GM12878 (cell line): ENCODE measurements at regions not wholly inside any gene's neighbourhood (a gene's known extent, or its start where the extent isn't known, plus 50 kb on each side); places are given as distances from the start of the nearest gene placed in this dataset.

Experiments used
- MYC ChIP-seq: IDR thresholded peaks from 2 replicates; pipeline ENCODE4 v1.6.1; 2011; ENCODE audit warnings: mild to moderate bottlenecking, low read length, moderate library complexity, inconsistent platforms; ENCODE audit not compliant: insufficient read depth, insufficient replicate concordance, insufficient read length, severe bottlenecking
- POLR2AphosphoS5 ChIP-seq: IDR thresholded peaks from 2 replicates; pipeline ENCODE4 v1.6.1; 2011; ENCODE audit warnings: mild to moderate bottlenecking, low read length, inconsistent platforms
- SP1 ChIP-seq: IDR thresholded peaks from one replicate; pipeline ENCODE4 v1.6.1; 2011; ENCODE audit warnings: low read depth, low read length
- SPI1 ChIP-seq: IDR thresholded peaks from 2 replicates; pipeline ENCODE4 v1.6.1; 2011; ENCODE audit warnings: low read depth, mild to moderate bottlenecking, low read length, moderate library complexity, borderline replicate concordance; ENCODE audit not compliant: insufficient read depth
- SUZ12 ChIP-seq: fragments of 200-600 bp; sonication (generic); IDR thresholded peaks from one replicate; pipeline ENCODE4 v1.6.1; 2018; ENCODE audit warnings: antibody characterized with exemption, mild to moderate bottlenecking; ENCODE audit not compliant: unreplicated experiment
- TF ChIP-seq, protein P1 (sequence below), 3 experiments: IDR thresholded peaks in 2 of 3; conservative IDR thresholded peaks in 1 of 3; 2 replicates each; pipeline ENCODE4 v1.5.1; 2011; ENCODE audit warnings: low read depth in 3 of 3, low read length in 3 of 3, mild to moderate bottlenecking in 3 of 3, control low read depth in 2 of 3, moderate library complexity in 2 of 3, inconsistent platforms in 1 of 3, mixed read lengths in 1 of 3; ENCODE audit not compliant: control insufficient read depth in 2 of 3, insufficient read depth in 1 of 3; ENCODE audit errors: extremely low read depth in 1 of 3
- TF ChIP-seq, protein P2 (sequence below): IDR thresholded peaks from 2 replicates; pipeline ENCODE4 v1.6.1; 2012; ENCODE audit warnings: mild to moderate bottlenecking, low read depth, low read length
- TF ChIP-seq, protein P3 (sequence below): fragments of 450-650 bp; IDR thresholded peaks from 2 replicates; pipeline ENCODE4 v1.6.1; 2017; ENCODE audit warnings: mild to moderate bottlenecking

DNA sequence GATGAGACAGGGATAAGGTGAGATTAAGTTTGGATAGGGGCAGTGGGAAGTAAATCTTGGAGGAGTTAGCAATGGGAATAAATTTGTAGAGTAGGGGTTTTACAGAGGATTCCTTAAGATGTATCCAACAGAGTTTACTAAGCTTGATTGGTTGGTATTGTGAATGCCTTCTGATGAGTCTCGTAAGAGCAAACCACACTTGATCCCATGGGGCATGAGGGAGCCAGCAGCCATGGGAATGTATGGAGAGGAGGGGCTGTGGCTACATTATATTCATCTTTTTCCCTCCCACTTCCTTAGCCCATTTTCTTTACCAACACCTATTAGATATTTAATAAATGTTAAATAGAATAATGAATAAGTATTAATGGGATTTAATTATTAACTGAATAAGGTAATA, 126.6 kb upstream of the NDST3 start:
- TF ChIP-seq, protein P1, sequence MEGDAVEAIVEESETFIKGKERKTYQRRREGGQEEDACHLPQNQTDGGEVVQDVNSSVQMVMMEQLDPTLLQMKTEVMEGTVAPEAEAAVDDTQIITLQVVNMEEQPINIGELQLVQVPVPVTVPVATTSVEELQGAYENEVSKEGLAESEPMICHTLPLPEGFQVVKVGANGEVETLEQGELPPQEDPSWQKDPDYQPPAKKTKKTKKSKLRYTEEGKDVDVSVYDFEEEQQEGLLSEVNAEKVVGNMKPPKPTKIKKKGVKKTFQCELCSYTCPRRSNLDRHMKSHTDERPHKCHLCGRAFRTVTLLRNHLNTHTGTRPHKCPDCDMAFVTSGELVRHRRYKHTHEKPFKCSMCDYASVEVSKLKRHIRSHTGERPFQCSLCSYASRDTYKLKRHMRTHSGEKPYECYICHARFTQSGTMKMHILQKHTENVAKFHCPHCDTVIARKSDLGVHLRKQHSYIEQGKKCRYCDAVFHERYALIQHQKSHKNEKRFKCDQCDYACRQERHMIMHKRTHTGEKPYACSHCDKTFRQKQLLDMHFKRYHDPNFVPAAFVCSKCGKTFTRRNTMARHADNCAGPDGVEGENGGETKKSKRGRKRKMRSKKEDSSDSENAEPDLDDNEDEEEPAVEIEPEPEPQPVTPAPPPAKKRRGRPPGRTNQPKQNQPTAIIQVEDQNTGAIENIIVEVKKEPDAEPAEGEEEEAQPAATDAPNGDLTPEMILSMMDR (IDR thresholded peaks at IDR 0.05 in 2 of 3, conservative IDR thresholded peaks at IDR 0.05 in 1 of 3; ENCODE audit: control insufficient read depth in 2 of 3, extremely low read depth in 1 of 3, insufficient read depth in 1 of 3, low read depth in 3 of 3, low read length in 3 of 3) = no peak
- no peak for TF ChIP-seq MYC
- no peak for TF ChIP-seq SP1
- TF ChIP-seq SUZ12 = no peak
- TF ChIP-seq, protein P2, sequence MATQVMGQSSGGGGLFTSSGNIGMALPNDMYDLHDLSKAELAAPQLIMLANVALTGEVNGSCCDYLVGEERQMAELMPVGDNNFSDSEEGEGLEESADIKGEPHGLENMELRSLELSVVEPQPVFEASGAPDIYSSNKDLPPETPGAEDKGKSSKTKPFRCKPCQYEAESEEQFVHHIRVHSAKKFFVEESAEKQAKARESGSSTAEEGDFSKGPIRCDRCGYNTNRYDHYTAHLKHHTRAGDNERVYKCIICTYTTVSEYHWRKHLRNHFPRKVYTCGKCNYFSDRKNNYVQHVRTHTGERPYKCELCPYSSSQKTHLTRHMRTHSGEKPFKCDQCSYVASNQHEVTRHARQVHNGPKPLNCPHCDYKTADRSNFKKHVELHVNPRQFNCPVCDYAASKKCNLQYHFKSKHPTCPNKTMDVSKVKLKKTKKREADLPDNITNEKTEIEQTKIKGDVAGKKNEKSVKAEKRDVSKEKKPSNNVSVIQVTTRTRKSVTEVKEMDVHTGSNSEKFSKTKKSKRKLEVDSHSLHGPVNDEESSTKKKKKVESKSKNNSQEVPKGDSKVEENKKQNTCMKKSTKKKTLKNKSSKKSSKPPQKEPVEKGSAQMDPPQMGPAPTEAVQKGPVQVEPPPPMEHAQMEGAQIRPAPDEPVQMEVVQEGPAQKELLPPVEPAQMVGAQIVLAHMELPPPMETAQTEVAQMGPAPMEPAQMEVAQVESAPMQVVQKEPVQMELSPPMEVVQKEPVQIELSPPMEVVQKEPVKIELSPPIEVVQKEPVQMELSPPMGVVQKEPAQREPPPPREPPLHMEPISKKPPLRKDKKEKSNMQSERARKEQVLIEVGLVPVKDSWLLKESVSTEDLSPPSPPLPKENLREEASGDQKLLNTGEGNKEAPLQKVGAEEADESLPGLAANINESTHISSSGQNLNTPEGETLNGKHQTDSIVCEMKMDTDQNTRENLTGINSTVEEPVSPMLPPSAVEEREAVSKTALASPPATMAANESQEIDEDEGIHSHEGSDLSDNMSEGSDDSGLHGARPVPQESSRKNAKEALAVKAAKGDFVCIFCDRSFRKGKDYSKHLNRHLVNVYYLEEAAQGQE = no peak
- TF ChIP-seq POLR2AphosphoS5 = no peak
- TF ChIP-seq SPI1 = no peak
- TF ChIP-seq, protein P3, sequence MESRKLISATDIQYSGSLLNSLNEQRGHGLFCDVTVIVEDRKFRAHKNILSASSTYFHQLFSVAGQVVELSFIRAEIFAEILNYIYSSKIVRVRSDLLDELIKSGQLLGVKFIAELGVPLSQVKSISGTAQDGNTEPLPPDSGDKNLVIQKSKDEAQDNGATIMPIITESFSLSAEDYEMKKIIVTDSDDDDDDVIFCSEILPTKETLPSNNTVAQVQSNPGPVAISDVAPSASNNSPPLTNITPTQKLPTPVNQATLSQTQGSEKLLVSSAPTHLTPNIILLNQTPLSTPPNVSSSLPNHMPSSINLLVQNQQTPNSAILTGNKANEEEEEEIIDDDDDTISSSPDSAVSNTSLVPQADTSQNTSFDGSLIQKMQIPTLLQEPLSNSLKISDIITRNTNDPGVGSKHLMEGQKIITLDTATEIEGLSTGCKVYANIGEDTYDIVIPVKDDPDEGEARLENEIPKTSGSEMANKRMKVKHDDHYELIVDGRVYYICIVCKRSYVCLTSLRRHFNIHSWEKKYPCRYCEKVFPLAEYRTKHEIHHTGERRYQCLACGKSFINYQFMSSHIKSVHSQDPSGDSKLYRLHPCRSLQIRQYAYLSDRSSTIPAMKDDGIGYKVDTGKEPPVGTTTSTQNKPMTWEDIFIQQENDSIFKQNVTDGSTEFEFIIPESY = no peak
